ENCODE measurements at regions not wholly inside any gene's neighbourhood (a gene's known extent, or its start where the extent isn't known, plus 50 kb on each side); places are given as distances from the start of the nearest gene placed in this dataset.

- DNase-seq (ENCODE audit: low read depth) = no peak
Observed at GRCh38 chr20:16220826-16221225, 352.4 kb downstream of the KIF16B start.

- no peak for DNase-seq (ENCODE audit: low read depth)
Observed at GRCh38 chr20:16219182-16219581, 354.1 kb downstream of the KIF16B start.

GRCh38 chr20:16216914-16217230 lies 356.4 kb downstream of the KIF16B start:
- no peak for DNase-seq (ENCODE audit: low read depth)

GRCh38 chr20:16216227-16216913 lies 356.9 kb downstream of the KIF16B start:
- peak; percentile 10 for DNase-seq (ENCODE audit: low read depth)

- DNase-seq (ENCODE audit: low read depth) = no peak
Observed at GRCh38 chr20:16215041-16215440, 358.2 kb downstream of the KIF16B start.

- no peak for DNase-seq (ENCODE audit: low read depth)
Observed at GRCh38 chr20:16212790-16213189, 360.5 kb downstream of the KIF16B start.

GRCh38 chr20:16209951-16210361 lies 363.3 kb downstream of the KIF16B start:
- peak; percentile 3 for DNase-seq (ENCODE audit: low read depth)

- DNase-seq (ENCODE audit: low read depth) = no peak
Observed at GRCh38 chr20:16209357-16209756, 363.9 kb downstream of the KIF16B start.

GRCh38 chr20:16208443-16208842 lies 364.8 kb downstream of the KIF16B start:
- DNase-seq (ENCODE audit: low read depth) = no peak

- DNase-seq (ENCODE audit: low read depth) = no peak
Observed at GRCh38 chr20:16206817-16207216, 366.4 kb downstream of the KIF16B start.

GRCh38 chr20:16205507-16205906 lies 367.7 kb downstream of the KIF16B start:
- DNase-seq (ENCODE audit: low read depth) = no peak

GRCh38 chr20:16203096-16203495 lies 370.2 kb downstream of the KIF16B start:
- DNase-seq (ENCODE audit: low read depth) = no peak

- DNase-seq (ENCODE audit: low read depth) = no peak
Observed at GRCh38 chr20:16201191-16201590, 372.1 kb downstream of the KIF16B start.

- no peak for DNase-seq (ENCODE audit: low read depth)
Observed at GRCh38 chr20:16197696-16198095, 375.6 kb downstream of the KIF16B start.

GRCh38 chr20:16195671-16196070 lies 377.6 kb downstream of the KIF16B start:
- DNase-seq (ENCODE audit: low read depth) = no peak

- DNase-seq (ENCODE audit: low read depth) = no peak
Observed at GRCh38 chr20:16194617-16195360, 378.5 kb downstream of the KIF16B start.

- no peak for DNase-seq (ENCODE audit: low read depth)
Observed at GRCh38 chr20:16191496-16191895, 381.8 kb downstream of the KIF16B start.

GRCh38 chr20:16189371-16189770 lies 383.9 kb downstream of the KIF16B start:
- DNase-seq (ENCODE audit: low read depth) = no peak

- DNase-seq (ENCODE audit: low read depth) = no peak
Observed at GRCh38 chr20:16187956-16188616, 385.2 kb downstream of the KIF16B start.

GRCh38 chr20:16179919-16180318 lies 393.3 kb downstream of the KIF16B start:
- DNase-seq (ENCODE audit: low read depth) = no peak

- no peak for DNase-seq (ENCODE audit: low read depth)
Observed at GRCh38 chr20:16179371-16179770, 393.9 kb downstream of the KIF16B start.

GRCh38 chr20:16178546-16179135 lies 394.6 kb downstream of the KIF16B start:
- no peak for DNase-seq (ENCODE audit: low read depth)
